ENCODE measurements at regions not wholly inside any gene's neighbourhood (a gene's known extent, or its start where the extent isn't known, plus 50 kb on each side); places are given as distances from the start of the nearest gene placed in this dataset.
A peak's percentile ranks its signal among the peaks of the same experiment; 100 is the strongest.

- no peak for DNase-seq
Measured at GRCh38 chr12:115756804-115757203, 520.7 kb downstream of the MED13L start.

- no peak for DNase-seq
Measured at GRCh38 chr12:115756271-115756670, 521.2 kb downstream of the MED13L start.

GRCh38 chr12:115755725-115756085 lies 521.8 kb downstream of the MED13L start:
- no peak for DNase-seq

GRCh38 chr12:115755061-115755724 lies 522.3 kb downstream of the MED13L start:
- DNase-seq = no peak

- DNase-seq = peak; percentile 13
Measured at GRCh38 chr12:115752913-115753726, 524.4 kb downstream of the MED13L start.

GRCh38 chr12:115752156-115752555 lies 525.3 kb downstream of the MED13L start:
- no peak for DNase-seq

GRCh38 chr12:115750340-115750739 lies 527.2 kb downstream of the MED13L start:
- DNase-seq = no peak

- DNase-seq = no peak
Measured at GRCh38 chr12:115749071-115749841, 528.2 kb downstream of the MED13L start.

GRCh38 chr12:115740586-115741155 lies 536.8 kb downstream of the MED13L start:
- no peak for DNase-seq

GRCh38 chr12:115737895-115738294 lies 539.6 kb downstream of the MED13L start:
- DNase-seq = no peak

GRCh38 chr12:115736360-115736759 lies 541.1 kb downstream of the MED13L start:
- no peak for DNase-seq

- no peak for DNase-seq
Measured at GRCh38 chr12:115730975-115731541, 546.4 kb downstream of the MED13L start.

- no peak for DNase-seq
Measured at GRCh38 chr12:115726691-115727090, 550.8 kb downstream of the MED13L start.

GRCh38 chr12:115722181-115722580 lies 555.3 kb downstream of the MED13L start:
- no peak for DNase-seq

- DNase-seq = no peak
Measured at GRCh38 chr12:115716551-115716950, 560.9 kb downstream of the MED13L start.

GRCh38 chr12:115712676-115713075 lies 564.8 kb downstream of the MED13L start:
- no peak for DNase-seq

GRCh38 chr12:115710104-115710564 lies 567.4 kb downstream of the MED13L start:
- no peak for DNase-seq

GRCh38 chr12:115709540-115710011 lies 567.9 kb downstream of the MED13L start:
- DNase-seq = peak; percentile 16

GRCh38 chr12:115708801-115709200 lies 568.7 kb downstream of the MED13L start:
- no peak for DNase-seq

- no peak for DNase-seq
Measured at GRCh38 chr12:115700896-115701465, 576.5 kb downstream of the MED13L start.

- no peak for DNase-seq
Measured at GRCh38 chr12:115700081-115700480, 577.4 kb downstream of the MED13L start.

GRCh38 chr12:115698257-115698656 lies 579.2 kb downstream of the MED13L start:
- DNase-seq = no peak

Measured in NCI-H2227 treated with DMSO at 0.1 percent for 48 hours (cell line).